Gastroesophageal sphincter (tissue), 3 donors: ENCODE measurements at regions not wholly inside any gene's neighbourhood (a gene's known extent, or its start where the extent isn't known, plus 50 kb on each side); places are given as distances from the start of the nearest gene placed in this dataset.

Experiments used
- CTCF ChIP-seq, 4 experiments: fragments of 200-600 bp in 2 of 4; fragments of 450-650 bp in 2 of 4; sonication (generic) in 1 of 4; IDR thresholded peaks; one replicate each; pipeline ENCODE4 v1.5.1; 2017 to 2019; ENCODE audit warnings: antibody characterized with exemption in 4 of 4, mild to moderate bottlenecking in 2 of 4, moderate library complexity in 2 of 4
- EP300 ChIP-seq: sonication (generic); formaldehyde crosslinking; IDR thresholded peaks from one replicate; pipeline ENCODE4 v1.6.1; 2017; ENCODE audit warnings: antibody characterized with exemption, mild to moderate bottlenecking
- POLR2AphosphoS5 ChIP-seq: sonication (generic); formaldehyde crosslinking; IDR thresholded peaks from one replicate; pipeline ENCODE4 v1.6.1; 2017; ENCODE audit warnings: antibody characterized with exemption

- no peak for TF ChIP-seq EP300
- no peak for TF ChIP-seq CTCF (IDR thresholded peaks at IDR 0.05)
- TF ChIP-seq POLR2AphosphoS5, result no peak
Measured at GRCh38 chr12:116502989-116503496, 56.1 kb upstream of the MAP1LC3B2 start.
